ENCODE measurements at regions not wholly inside any gene's neighbourhood (a gene's known extent, or its start where the extent isn't known, plus 50 kb on each side); places are given as distances from the start of the nearest gene placed in this dataset.

DNA sequence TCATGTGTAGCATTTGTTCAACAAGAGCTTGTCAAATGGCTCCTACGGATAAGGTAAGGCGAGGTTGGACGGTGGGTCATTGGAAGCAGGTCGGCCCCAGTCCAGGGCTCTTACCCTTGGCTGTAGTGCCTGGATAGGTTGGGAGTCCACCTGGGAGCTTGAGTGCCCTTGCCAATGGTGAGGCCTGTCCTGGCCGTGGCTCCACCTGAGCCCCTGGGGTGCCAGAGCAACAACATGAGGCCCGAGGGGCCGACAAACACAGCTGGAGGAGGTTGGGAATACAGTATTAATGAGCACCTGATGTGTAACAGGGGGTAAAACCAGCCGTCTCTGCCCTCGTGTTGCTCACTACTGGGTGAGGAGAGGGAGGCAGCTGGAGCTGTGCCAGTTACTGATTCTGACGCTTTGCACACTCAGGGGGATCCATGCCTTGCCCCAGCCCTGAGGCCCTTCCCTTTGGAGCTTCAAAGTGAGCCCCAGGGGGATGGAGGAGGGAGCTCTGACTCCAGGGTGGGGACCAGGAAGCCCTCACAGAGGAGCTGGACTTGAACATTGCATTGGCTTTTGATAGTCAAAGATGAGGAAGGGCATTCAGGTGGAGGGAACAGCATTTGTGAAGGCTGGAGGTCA is 87.2 kb downstream of the RHOB start:
- TF ChIP-seq CTCF (IDR thresholded peaks at IDR 0.05) (no peak), EZH2 (IDR thresholded peaks at IDR 0.05) (no peak)

Measured in neural progenitor cell (in vitro differentiated cells).